Parathyroid adenoma (tissue), 2 donors: ENCODE measurements at regions not wholly inside any gene's neighbourhood (a gene's known extent, or its start where the extent isn't known, plus 50 kb on each side); places are given as distances from the start of the nearest gene placed in this dataset.

Experiments used
- H2AFZ ChIP-seq: fragments of 300-600 bp; sonication (generic); one replicate; pipeline ENCODE4 v1.7.0; 2017; ENCODE audit warnings: antibody characterized with exemption, mild to moderate bottlenecking
- H3K27ac ChIP-seq: fragments of 300-600 bp; sonication (generic); one replicate; pipeline ENCODE4 v1.7.0; 2017
- H3K27me3 ChIP-seq: fragments of 300-600 bp; sonication (generic); one replicate; pipeline ENCODE4 v1.7.0; 2017; ENCODE audit warnings: low read length; ENCODE audit not compliant: control insufficient read depth, insufficient read depth
- H3K36me3 ChIP-seq: fragments of 300-600 bp; sonication (generic); one replicate; pipeline ENCODE4 v1.7.0; 2017; ENCODE audit warnings: low read length; ENCODE audit not compliant: control insufficient read depth, insufficient read depth
- H3K4me1 ChIP-seq: fragments of 300-600 bp; sonication (generic); one replicate; pipeline ENCODE4 v1.7.0; 2017; ENCODE audit warnings: control low read depth
- H3K4me2 ChIP-seq: fragments of 300-600 bp; sonication (generic); one replicate; pipeline ENCODE4 v1.7.0; 2017; ENCODE audit warnings: low read length
- H3K4me3 ChIP-seq: fragments of 300-600 bp; sonication (generic); one replicate; pipeline ENCODE4 v1.7.0; 2017; ENCODE audit warnings: low read depth, low read length
- H3K79me2 ChIP-seq: fragments of 300-600 bp; sonication (generic); one replicate; pipeline ENCODE4 v1.7.0; 2017; ENCODE audit warnings: control low read depth
- H3K9ac ChIP-seq: fragments of 300-600 bp; sonication (generic); one replicate; pipeline ENCODE4 v1.7.0; 2017; ENCODE audit warnings: mild to moderate bottlenecking
- H3K9me3 ChIP-seq: fragments of 300-600 bp; sonication (generic); one replicate; pipeline ENCODE4 v1.7.0; 2017; ENCODE audit warnings: low read length; ENCODE audit not compliant: control insufficient read depth
- CTCF ChIP-seq: fragments of 300-600 bp; sonication (generic); IDR thresholded peaks from one replicate; pipeline ENCODE4 v1.7.0; 2017; ENCODE audit warnings: antibody characterized with exemption, mild to moderate bottlenecking
- donor health status: primary hyperparathyroidism.

GRCh38 chr3:34020726-34021680 lies 222.6 kb downstream of the PDCD6IP start:
- TF ChIP-seq CTCF: no peak
- Histone ChIP-seq H3K4me3 (no peak overlapping the region), H3K27ac (no peak overlapping the region), H3K9ac (no peak overlapping the region), H3K4me2 (no peak overlapping the region), H3K4me1 (no peaks in the 10 kb centered on the region), H2AFZ (no peak overlapping the region), H3K36me3 (no peaks in the 10 kb centered on the region), H3K79me2 (no peaks in the 10 kb centered on the region), H3K9me3 (no peaks in the 10 kb centered on the region), H3K27me3 (no peaks in the 10 kb centered on the region)

- H3K4me1 ChIP-seq: no peaks in the 10 kb centered on the region
- no peaks in the 10 kb centered on the region for H3K79me2 ChIP-seq
Observed at GRCh38 chr3:34022147-34022546, 223.7 kb downstream of the PDCD6IP start.

GRCh38 chr3:34024447-34025240 lies 226.2 kb downstream of the PDCD6IP start:
- H3K9me3 ChIP-seq: no peaks in the 10 kb centered on the region
- TF ChIP-seq CTCF: no peak
- no peaks in the 10 kb centered on the region for H3K4me1 ChIP-seq
- H3K79me2 ChIP-seq: no peaks in the 10 kb centered on the region
- H3K27me3 ChIP-seq: no peaks in the 10 kb centered on the region
- no peak overlapping the region for H3K9ac ChIP-seq
- no peak overlapping the region for H2AFZ ChIP-seq
- no peak overlapping the region for H3K27ac ChIP-seq
- H3K36me3 ChIP-seq: no peaks in the 10 kb centered on the region
- H3K4me3 ChIP-seq: no peak overlapping the region
- H3K4me2 ChIP-seq: no peak overlapping the region

More at GRCh38 chr3:34022147-34022546, 223.7 kb downstream of the PDCD6IP start:
- Histone ChIP-seq H3K27ac (no peak overlapping the region), H3K27me3 (no peaks in the 10 kb centered on the region), H3K9me3 (no peaks in the 10 kb centered on the region), H3K36me3 (no peaks in the 10 kb centered on the region), H2AFZ (no peak overlapping the region), H3K4me2 (no peak overlapping the region), H3K9ac (no peak overlapping the region), H3K4me3 (no peak overlapping the region)
- no peak for TF ChIP-seq CTCF

- Histone ChIP-seq H3K79me2 (no peaks in the 10 kb centered on the region), H3K27me3 (no peaks in the 10 kb centered on the region), H2AFZ (no peak overlapping the region), H3K4me3 (no peak overlapping the region), H3K9me3 (no peaks in the 10 kb centered on the region), H3K27ac (no peak overlapping the region), H3K36me3 (no peaks in the 10 kb centered on the region), H3K4me2 (no peak overlapping the region), H3K9ac (no peak overlapping the region), H3K4me1 (peaks cover 5% of the 10 kb centered on the region)
- no peak for TF ChIP-seq CTCF
Observed at GRCh38 chr3:34033839-34034238, 235.4 kb downstream of the PDCD6IP start.
